ENCODE measurements at regions not wholly inside any gene's neighbourhood (a gene's known extent, or its start where the extent isn't known, plus 50 kb on each side); places are given as distances from the start of the nearest gene placed in this dataset.

- Histone ChIP-seq H3K36me3 (ENCODE audit: control insufficient read depth in 2 of 2, extremely low read depth in 1 of 2, insufficient read depth in 2 of 2, low read length in 2 of 2) (no peaks in the 10 kb centered on the region), H3K27me3 (ENCODE audit: control insufficient read depth, extremely low read depth, insufficient read depth, low read length) (no peaks in the 10 kb centered on the region), H3K4me1 (ENCODE audit: control insufficient read depth, extremely low read depth, insufficient read depth, low read length) (peaks cover 21% of the 10 kb centered on the region), H3K9me3 (ENCODE audit: control insufficient read depth, low read depth, low read length) (no peaks in the 10 kb centered on the region), H4K20me1 (ENCODE audit: control insufficient read depth, extremely low read depth, insufficient read depth, low read length) (no peaks in the 10 kb centered on the region), H3K4me3 (ENCODE audit: control insufficient read depth in 2 of 3, extremely low read depth in 1 of 3, insufficient read depth in 2 of 3, low read depth in 1 of 3, low read length in 3 of 3) (no peak overlapping the region), H3K9me1 (ENCODE audit: control insufficient read depth, extremely low read depth, insufficient read depth, low read length) (no peaks in the 10 kb centered on the region), H3K9ac (ENCODE audit: control insufficient read depth, extremely low read depth, insufficient read depth, low read length) (no peak overlapping the region), H2AFZ (ENCODE audit: control insufficient read depth, low read length) (no peak overlapping the region), H3K4me2 (ENCODE audit: control insufficient read depth, extremely low read depth, insufficient read depth, low read depth, low read length) (no peak overlapping the region), H3K79me2 (ENCODE audit: control insufficient read depth, insufficient read depth, low read length) (no peaks in the 10 kb centered on the region), H3K27ac (ENCODE audit: control insufficient read depth, insufficient read depth, low read length) (no peak overlapping the region)
- TF ChIP-seq EZH2 (IDR thresholded peaks at IDR 0.05; ENCODE audit: low read length), result no peak
- TF ChIP-seq, protein P1, sequence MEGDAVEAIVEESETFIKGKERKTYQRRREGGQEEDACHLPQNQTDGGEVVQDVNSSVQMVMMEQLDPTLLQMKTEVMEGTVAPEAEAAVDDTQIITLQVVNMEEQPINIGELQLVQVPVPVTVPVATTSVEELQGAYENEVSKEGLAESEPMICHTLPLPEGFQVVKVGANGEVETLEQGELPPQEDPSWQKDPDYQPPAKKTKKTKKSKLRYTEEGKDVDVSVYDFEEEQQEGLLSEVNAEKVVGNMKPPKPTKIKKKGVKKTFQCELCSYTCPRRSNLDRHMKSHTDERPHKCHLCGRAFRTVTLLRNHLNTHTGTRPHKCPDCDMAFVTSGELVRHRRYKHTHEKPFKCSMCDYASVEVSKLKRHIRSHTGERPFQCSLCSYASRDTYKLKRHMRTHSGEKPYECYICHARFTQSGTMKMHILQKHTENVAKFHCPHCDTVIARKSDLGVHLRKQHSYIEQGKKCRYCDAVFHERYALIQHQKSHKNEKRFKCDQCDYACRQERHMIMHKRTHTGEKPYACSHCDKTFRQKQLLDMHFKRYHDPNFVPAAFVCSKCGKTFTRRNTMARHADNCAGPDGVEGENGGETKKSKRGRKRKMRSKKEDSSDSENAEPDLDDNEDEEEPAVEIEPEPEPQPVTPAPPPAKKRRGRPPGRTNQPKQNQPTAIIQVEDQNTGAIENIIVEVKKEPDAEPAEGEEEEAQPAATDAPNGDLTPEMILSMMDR (optimal IDR thresholded peaks at IDR 0.05 in 1 of 3, IDR thresholded peaks at IDR 0.05 in 1 of 3, conservative IDR thresholded peaks at IDR 0.05 in 1 of 3; ENCODE audit: extremely low read depth in 1 of 3, insufficient read depth in 2 of 3, low read length in 3 of 3), result no peak
- dilution Hi-C loops (cut with MboI; ENCODE audit: extremely low pct_ligation_motif_present, low sequenced_read_pairs), result no loop called here
- FAIRE-seq (no peak), DNase-seq (ENCODE audit: low read depth, low spot score) (no peak)
Measured at GRCh38 chr12:84732828-84733340, 179.7 kb downstream of the SLC6A15 start.

DNA sequence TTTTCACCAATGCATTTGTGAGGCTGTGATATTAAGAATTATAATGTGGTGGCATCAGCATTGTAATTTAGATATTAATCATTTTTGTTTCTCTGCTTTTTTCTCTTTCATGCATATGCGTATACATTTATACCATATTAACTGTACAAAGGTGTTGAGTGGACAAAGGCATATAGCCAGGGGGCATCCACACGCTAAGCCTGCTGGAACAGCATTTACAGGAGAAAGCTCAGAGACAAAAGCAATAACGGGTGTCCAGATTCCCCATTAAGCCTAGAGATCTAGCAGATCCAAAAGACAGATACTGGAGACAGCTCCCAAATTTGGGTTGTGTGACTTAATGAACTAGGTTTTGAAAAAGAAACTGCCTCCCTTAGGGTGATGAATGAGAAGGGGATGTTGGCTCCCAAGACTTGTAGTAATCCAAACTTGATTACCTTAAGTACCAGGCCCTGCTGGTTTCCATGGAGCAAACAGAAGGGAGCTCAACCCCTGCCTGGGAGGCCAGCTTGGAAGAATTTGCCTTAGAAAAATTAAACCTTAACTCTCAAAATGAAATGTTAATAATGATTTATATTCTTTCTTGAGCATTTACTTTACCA lies 181.9 kb downstream of the SLC6A15 start:
- dilution Hi-C loops (cut with MboI; ENCODE audit: extremely low pct_ligation_motif_present, low sequenced_read_pairs), result no loop called here
- no peaks in the 10 kb centered on the region for H3K79me2 ChIP-seq (ENCODE audit: control insufficient read depth, insufficient read depth, low read length)
- H3K4me3 ChIP-seq (ENCODE audit: control insufficient read depth in 2 of 3, extremely low read depth in 1 of 3, insufficient read depth in 2 of 3, low read depth in 1 of 3, low read length in 3 of 3), result no peak overlapping the region
- H3K9me1 ChIP-seq (ENCODE audit: control insufficient read depth, extremely low read depth, insufficient read depth, low read length), result no peaks in the 10 kb centered on the region
- FAIRE-seq, result no peak
- peaks cover 24% of the 10 kb centered on the region for H3K4me1 ChIP-seq (ENCODE audit: control insufficient read depth, extremely low read depth, insufficient read depth, low read length)
- no peaks in the 10 kb centered on the region for H4K20me1 ChIP-seq (ENCODE audit: control insufficient read depth, extremely low read depth, insufficient read depth, low read length)
- no peak overlapping the region for H3K4me2 ChIP-seq (ENCODE audit: control insufficient read depth, extremely low read depth, insufficient read depth, low read depth, low read length)
- DNase-seq (ENCODE audit: low read depth, low spot score), result no peak
- TF ChIP-seq EZH2 (IDR thresholded peaks at IDR 0.05; ENCODE audit: low read length), result no peak
- TF ChIP-seq, protein P1 (optimal IDR thresholded peaks at IDR 0.05 in 1 of 3, IDR thresholded peaks at IDR 0.05 in 1 of 3, conservative IDR thresholded peaks at IDR 0.05 in 1 of 3; ENCODE audit: extremely low read depth in 1 of 3, insufficient read depth in 2 of 3, low read length in 3 of 3), result no peak
- H3K27ac ChIP-seq (ENCODE audit: control insufficient read depth, insufficient read depth, low read length), result no peak overlapping the region
- H3K36me3 ChIP-seq (ENCODE audit: control insufficient read depth in 2 of 2, extremely low read depth in 1 of 2, insufficient read depth in 2 of 2, low read length in 2 of 2), result no peaks in the 10 kb centered on the region
- no peak overlapping the region for H3K9ac ChIP-seq (ENCODE audit: control insufficient read depth, extremely low read depth, insufficient read depth, low read length)
- H2AFZ ChIP-seq (ENCODE audit: control insufficient read depth, low read length), result no peak overlapping the region
- no peaks in the 10 kb centered on the region for H3K9me3 ChIP-seq (ENCODE audit: control insufficient read depth, low read depth, low read length)
- H3K27me3 ChIP-seq (ENCODE audit: control insufficient read depth, extremely low read depth, insufficient read depth, low read length), result no peaks in the 10 kb centered on the region

Data from keratinocyte (primary cell).